PC-3 (cell line): ENCODE measurements at regions not wholly inside any gene's neighbourhood (a gene's known extent, or its start where the extent isn't known, plus 50 kb on each side); places are given as distances from the start of the nearest gene placed in this dataset.

ENCODE experiments used
- ATAC-seq: fragments of 200-7000 bp; cut with Tn5 transposase; 2 replicates; pipeline ENCODE4 v1.9.1; 2020; ENCODE audit warnings: mild to moderate bottlenecking, moderate library complexity
- BruUV-seq: library from RNA; stranded (reverse); fragments of 400-500 nt; replicated peaks from 2 replicates; lab custom pipeline; 2021; lab: Mats Ljungman, UMichigan
- CTCF ChIA-PET: fragments of 300-600 bp; sonication (Branson Sonifier 250); formaldehyde crosslinking; loops from one replicate; lab custom pipeline; 2022; ENCODE audit warnings: antibody characterized with exemption; lab: Charles Lee
- POLR2A ChIA-PET: fragments of 300-600 bp; sonication (Branson Sonifier 250); formaldehyde crosslinking; loops from one replicate; lab custom pipeline; 2022; ENCODE audit warnings: antibody characterized with exemption; ENCODE audit not compliant: unreplicated experiment; lab: Charles Lee
- DNase-seq: peaks from one replicate; pipeline ENCODE4 v3.0.0-alpha.2; 2015
- H2AFZ ChIP-seq: fragments of 300-600 bp; sonication (generic); 2 replicates; pipeline ENCODE4 v1.6.0; 2016; ENCODE audit warnings: antibody characterized with exemption, low read length
- H3F3A ChIP-seq: fragments of 300-600 bp; sonication (generic); one replicate; pipeline ENCODE4 v1.6.0; 2017; ENCODE audit warnings: antibody characterized with exemption, low read length, control low read depth, mild to moderate bottlenecking; ENCODE audit not compliant: unreplicated experiment
- H3K27ac ChIP-seq: fragments of 300-600 bp; sonication (generic); 2 replicates; pipeline ENCODE4 v1.5.1; 2016; ENCODE audit warnings: mild to moderate bottlenecking, low read length
- H3K27me3 ChIP-seq: fragments of 300-600 bp; sonication (generic); 2 replicates; pipeline ENCODE4 v1.6.1; 2016; ENCODE audit warnings: low read length, mixed read lengths
- H3K36me3 ChIP-seq: fragments of 300-600 bp; sonication (generic); 2 replicates; pipeline ENCODE4 v1.6.1; 2016; ENCODE audit warnings: low read depth, mixed run types, low read length, mixed read lengths
- H3K4me1 ChIP-seq: fragments of 300-600 bp; sonication (generic); 2 replicates; pipeline ENCODE4 v1.5.1; 2016; ENCODE audit warnings: low read length; ENCODE audit not compliant: insufficient read depth
- H3K4me2 ChIP-seq: fragments of 300-600 bp; sonication (generic); 2 replicates; pipeline ENCODE4 v1.6.0; 2016; ENCODE audit warnings: low read length
- H3K4me3 ChIP-seq: fragments of 300-600 bp; sonication (generic); 2 replicates; pipeline ENCODE4 v1.5.1; 2016; ENCODE audit warnings: mild to moderate bottlenecking, low read length, mixed read lengths
- H3K79me2 ChIP-seq: fragments of 300-600 bp; sonication (generic); 2 replicates; pipeline ENCODE4 v1.6.1; 2017; ENCODE audit warnings: low read length, mixed read lengths
- H3K9ac ChIP-seq: fragments of 300-600 bp; sonication (generic); 2 replicates; pipeline ENCODE4 v1.6.0; 2016; ENCODE audit warnings: mild to moderate bottlenecking, low read length
- H3K9me2 ChIP-seq: fragments of 300-600 bp; sonication (generic); replicated peaks from 2 replicates; pipeline ENCODE4 v1.6.1; 2016; ENCODE audit warnings: mixed run types, low read length, mixed read lengths
- H3K9me3 ChIP-seq: fragments of 300-600 bp; sonication (generic); 2 replicates; pipeline ENCODE4 v1.6.1; 2016; ENCODE audit warnings: low read length, mixed read lengths
- H4K20me1 ChIP-seq: fragments of 300-600 bp; sonication (generic); 2 replicates; pipeline ENCODE4 v1.6.1; 2016; ENCODE audit warnings: low read length, mixed read lengths
- EZH2 ChIP-seq: fragments of 300-600 bp; sonication (generic); IDR thresholded peaks from one replicate; pipeline ENCODE4 v1.6.1; 2017; ENCODE audit warnings: antibody characterized with exemption, mild to moderate bottlenecking, low read length; ENCODE audit not compliant: unreplicated experiment
- EZH2phosphoT487 ChIP-seq: fragments of 300-600 bp; sonication (generic); IDR thresholded peaks from 2 replicates; pipeline ENCODE4 v1.6.1; 2018; ENCODE audit warnings: mild to moderate bottlenecking, antibody characterized with exemption, low read length, borderline replicate concordance
- intact Hi-C: fragments of 100-400 bp; cut with micrococcal nuclease; formaldehyde crosslinking; loops from 2 replicates; pipeline ENCODE4 v1.9.0; 2023
- TF ChIP-seq, protein P1 (sequence below): fragments of 300-600 bp; sonication (generic); conservative IDR thresholded peaks from 2 replicates; pipeline ENCODE4 v1.5.1; 2017; ENCODE audit warnings: antibody characterized with exemption, low read depth, mild to moderate bottlenecking, low read length

- no peak overlapping the region for H3K27ac ChIP-seq
- no peak overlapping the region for H2AFZ ChIP-seq
- no peak overlapping the region for H3K4me3 ChIP-seq
- no peaks in the 10 kb centered on the region for H3F3A ChIP-seq
- H3K36me3 ChIP-seq, result no peaks in the 10 kb centered on the region
- intact Hi-C loops, result no loop called here
- no peak overlapping the region for H3K9ac ChIP-seq
- no peaks in the 10 kb centered on the region for H3K79me2 ChIP-seq
- H3K4me1 ChIP-seq, result peaks cover 25% of the 10 kb centered on the region
- no peak overlapping the region for H3K4me2 ChIP-seq
- TF ChIP-seq, protein P1, sequence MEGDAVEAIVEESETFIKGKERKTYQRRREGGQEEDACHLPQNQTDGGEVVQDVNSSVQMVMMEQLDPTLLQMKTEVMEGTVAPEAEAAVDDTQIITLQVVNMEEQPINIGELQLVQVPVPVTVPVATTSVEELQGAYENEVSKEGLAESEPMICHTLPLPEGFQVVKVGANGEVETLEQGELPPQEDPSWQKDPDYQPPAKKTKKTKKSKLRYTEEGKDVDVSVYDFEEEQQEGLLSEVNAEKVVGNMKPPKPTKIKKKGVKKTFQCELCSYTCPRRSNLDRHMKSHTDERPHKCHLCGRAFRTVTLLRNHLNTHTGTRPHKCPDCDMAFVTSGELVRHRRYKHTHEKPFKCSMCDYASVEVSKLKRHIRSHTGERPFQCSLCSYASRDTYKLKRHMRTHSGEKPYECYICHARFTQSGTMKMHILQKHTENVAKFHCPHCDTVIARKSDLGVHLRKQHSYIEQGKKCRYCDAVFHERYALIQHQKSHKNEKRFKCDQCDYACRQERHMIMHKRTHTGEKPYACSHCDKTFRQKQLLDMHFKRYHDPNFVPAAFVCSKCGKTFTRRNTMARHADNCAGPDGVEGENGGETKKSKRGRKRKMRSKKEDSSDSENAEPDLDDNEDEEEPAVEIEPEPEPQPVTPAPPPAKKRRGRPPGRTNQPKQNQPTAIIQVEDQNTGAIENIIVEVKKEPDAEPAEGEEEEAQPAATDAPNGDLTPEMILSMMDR, result no peak
- TF ChIP-seq EZH2, result no peak
- TF ChIP-seq EZH2phosphoT487, result no peak
- no peak for ATAC-seq
- POLR2A ChIA-PET, result no interaction called here
- H3K9me3 ChIP-seq, result no peaks in the 10 kb centered on the region
- H4K20me1 ChIP-seq, result no peaks in the 10 kb centered on the region
- H3K9me2 ChIP-seq, result no peaks in the 10 kb centered on the region
- no peaks in the 10 kb centered on the region for H3K27me3 ChIP-seq
- CTCF ChIA-PET, result no interaction called here
- no TSS peak for BruUV-seq
- DNase-seq, result no peak
These were observed 158.8 kb upstream of the IQSEC1 start for GRCh38 chr3:13231781-13232666.

GRCh38 chr3:13229273-13229949 lies 156.2 kb upstream of the IQSEC1 start:
- 0 out of 2 replicates have a peak overlapping the region, but pooled peaks have one; percentile 10 for H3K27ac ChIP-seq
- ChIA-PET CTCF (interaction anchor here (0.5 to 1.8 kb wide), 8 partner anchors 11 to 137 kb away, joined by 3 to 12 read pairs (median 4); no protein-coding TSS in a partner anchor), POLR2A (interaction anchor here (0.5 to 0.6 kb wide), 2 partner anchors 12 to 103 kb away, joined by 3 read pairs; no protein-coding TSS in a partner anchor)
- no peak overlapping the region for H2AFZ ChIP-seq
- no peaks in the 10 kb centered on the region for H3F3A ChIP-seq
- DNase-seq, result peak; percentile 92
- H3K9me2 ChIP-seq, result no peaks in the 10 kb centered on the region
- no peaks in the 10 kb centered on the region for H3K36me3 ChIP-seq
- no peaks in the 10 kb centered on the region for H3K9me3 ChIP-seq
- no peaks in the 10 kb centered on the region for H3K27me3 ChIP-seq
- H4K20me1 ChIP-seq, result no peaks in the 10 kb centered on the region
- H3K9ac ChIP-seq, result no peak overlapping the region
- no peak overlapping the region for H3K4me3 ChIP-seq
- peak; percentile 98 for ATAC-seq
- no peak for TF ChIP-seq EZH2phosphoT487
- TF ChIP-seq, protein P1, result peak; percentile 92
- BruUV-seq, result no TSS peak
- H3K79me2 ChIP-seq, result no peaks in the 10 kb centered on the region
- H3K4me1 ChIP-seq, result peaks cover 12% of the 10 kb centered on the region
- no peak overlapping the region for H3K4me2 ChIP-seq
- intact Hi-C loops, result loop anchor here (5.0 kb wide), 1 partner anchor 137 kb away; no protein-coding TSS in a partner anchor
